ENCODE measurements at regions not wholly inside any gene's neighbourhood (a gene's known extent, or its start where the extent isn't known, plus 50 kb on each side); places are given as distances from the start of the nearest gene placed in this dataset.

DNA sequence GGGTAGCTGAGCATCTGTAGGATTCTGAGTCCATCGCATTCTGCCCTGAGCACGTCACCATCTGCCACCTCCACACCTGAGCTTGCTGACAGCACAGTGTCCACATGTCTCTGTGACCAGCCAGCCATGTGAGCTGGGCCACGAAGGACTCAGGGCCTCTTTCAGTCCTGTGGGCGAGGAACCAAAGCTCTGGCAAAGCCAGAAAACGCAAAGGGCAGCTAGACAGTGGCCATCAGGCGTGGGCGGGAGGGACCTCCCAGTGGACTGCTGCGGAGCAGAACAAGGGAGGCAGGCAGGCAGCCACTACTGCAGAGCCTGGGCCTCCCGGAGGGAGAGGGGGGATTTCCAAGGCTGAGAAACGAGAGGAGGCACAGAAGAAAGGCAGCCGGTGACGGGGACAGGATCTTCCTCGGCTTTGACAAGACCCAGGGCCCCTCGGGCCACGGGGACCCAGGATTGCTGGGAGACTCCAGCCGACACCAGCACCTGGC lies 274.6 kb upstream of the SALL3 start:
- TF ChIP-seq, protein P1, sequence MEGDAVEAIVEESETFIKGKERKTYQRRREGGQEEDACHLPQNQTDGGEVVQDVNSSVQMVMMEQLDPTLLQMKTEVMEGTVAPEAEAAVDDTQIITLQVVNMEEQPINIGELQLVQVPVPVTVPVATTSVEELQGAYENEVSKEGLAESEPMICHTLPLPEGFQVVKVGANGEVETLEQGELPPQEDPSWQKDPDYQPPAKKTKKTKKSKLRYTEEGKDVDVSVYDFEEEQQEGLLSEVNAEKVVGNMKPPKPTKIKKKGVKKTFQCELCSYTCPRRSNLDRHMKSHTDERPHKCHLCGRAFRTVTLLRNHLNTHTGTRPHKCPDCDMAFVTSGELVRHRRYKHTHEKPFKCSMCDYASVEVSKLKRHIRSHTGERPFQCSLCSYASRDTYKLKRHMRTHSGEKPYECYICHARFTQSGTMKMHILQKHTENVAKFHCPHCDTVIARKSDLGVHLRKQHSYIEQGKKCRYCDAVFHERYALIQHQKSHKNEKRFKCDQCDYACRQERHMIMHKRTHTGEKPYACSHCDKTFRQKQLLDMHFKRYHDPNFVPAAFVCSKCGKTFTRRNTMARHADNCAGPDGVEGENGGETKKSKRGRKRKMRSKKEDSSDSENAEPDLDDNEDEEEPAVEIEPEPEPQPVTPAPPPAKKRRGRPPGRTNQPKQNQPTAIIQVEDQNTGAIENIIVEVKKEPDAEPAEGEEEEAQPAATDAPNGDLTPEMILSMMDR (IDR thresholded peaks at IDR 0.05; ENCODE audit: borderline replicate concordance, extremely low read depth, low read length, poor library complexity, severe bottlenecking) = no peak
- no peak for TF ChIP-seq EZH2 (IDR thresholded peaks at IDR 0.05; ENCODE audit: borderline replicate concordance, low read depth, low read length, severe bottlenecking)

Measured in DND-41 (cell line).